HG02840 (cell line): ENCODE measurements at regions not wholly inside any gene's neighbourhood (a gene's known extent, or its start where the extent isn't known, plus 50 kb on each side); places are given as distances from the start of the nearest gene placed in this dataset.

ENCODE experiments used
- ATAC-seq: cut with Tn5 transposase; IDR thresholded peaks from one replicate; pipeline ENCODE4 v1.9.1; 2021; ENCODE audit warnings: mild to moderate bottlenecking, moderate library complexity, moderate number of reproducible peaks; ENCODE audit not compliant: unreplicated experiment, low FRiP score

- no peak for ATAC-seq
Measured at GRCh38 chr6:141347906-141348492, 784.7 kb upstream of the GJE1 start.

GRCh38 chr6:141347086-141347485 lies 785.6 kb upstream of the GJE1 start:
- no peak for ATAC-seq

- ATAC-seq: no peak
Measured at GRCh38 chr6:141346535-141346934, 786.2 kb upstream of the GJE1 start.

- no peak for ATAC-seq
Measured at GRCh38 chr6:141337191-141337590, 795.5 kb upstream of the GJE1 start.

GRCh38 chr6:141335477-141336273 lies 797.0 kb upstream of the GJE1 start:
- no peak for ATAC-seq

GRCh38 chr6:141326925-141327324 lies 805.8 kb upstream of the GJE1 start:
- ATAC-seq: no peak

- no peak for ATAC-seq
Measured at GRCh38 chr6:141326426-141326825, 806.3 kb upstream of the GJE1 start.

GRCh38 chr6:141321493-141322347 lies 811.0 kb upstream of the GJE1 start:
- ATAC-seq: no peak

GRCh38 chr6:141316236-141316635 lies 816.5 kb upstream of the GJE1 start:
- ATAC-seq: no peak

GRCh38 chr6:141313986-141314385 lies 818.7 kb upstream of the GJE1 start:
- ATAC-seq: no peak

- no peak for ATAC-seq
Measured at GRCh38 chr6:141309295-141309694, 823.4 kb upstream of the GJE1 start.

- no peak for ATAC-seq
Measured at GRCh38 chr6:141307309-141307998, 825.3 kb upstream of the GJE1 start.

- no peak for ATAC-seq
Measured at GRCh38 chr6:141303907-141304306, 828.8 kb upstream of the GJE1 start.

GRCh38 chr6:141301779-141302178 lies 830.9 kb upstream of the GJE1 start:
- no peak for ATAC-seq

GRCh38 chr6:141290941-141291721 lies 841.6 kb upstream of the GJE1 start:
- ATAC-seq: no peak

GRCh38 chr6:141288947-141289346 lies 843.8 kb upstream of the GJE1 start:
- no peak for ATAC-seq

- ATAC-seq: no peak
Measured at GRCh38 chr6:141282263-141282662, 850.5 kb upstream of the GJE1 start.

- no peak for ATAC-seq
Measured at GRCh38 chr6:141269684-141270083, 863.0 kb upstream of the GJE1 start.

- no peak for ATAC-seq
Measured at GRCh38 chr6:141267420-141267819, 865.3 kb upstream of the GJE1 start.
